ENCODE measurements at regions not wholly inside any gene's neighbourhood (a gene's known extent, or its start where the extent isn't known, plus 50 kb on each side); places are given as distances from the start of the nearest gene placed in this dataset.
A peak's percentile ranks its signal among the peaks of the same experiment; 100 is the strongest.
"Not testable (repeated sequence)": the region's sequence is repeated elsewhere in the genome, so short reads cannot be mapped to it uniquely, and the experiment has no call there.

DNA sequence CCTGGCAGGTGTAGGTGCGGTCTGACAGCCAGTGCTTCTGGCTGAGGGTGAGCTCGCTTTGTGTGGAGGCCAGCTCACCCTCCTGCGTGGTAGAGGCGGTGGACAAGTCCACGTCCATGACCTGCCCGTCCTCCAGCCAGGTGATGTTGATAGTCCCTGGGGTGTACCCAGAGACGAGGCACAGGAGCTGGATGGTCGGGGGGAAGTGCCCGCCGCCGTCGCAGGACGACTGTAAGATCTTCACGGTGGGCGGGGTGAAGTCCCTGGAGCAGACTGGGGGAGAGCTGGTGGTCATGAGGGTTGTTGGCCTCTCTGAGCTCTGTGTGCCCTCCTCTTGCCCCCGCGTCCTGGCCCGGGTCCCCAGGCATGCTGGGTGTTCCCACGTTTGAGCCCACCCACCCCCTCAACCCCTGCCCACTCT lies 74.6 kb downstream of the TMEM121 start:
- Histone ChIP-seq H3K27me3 (no peaks in the 10 kb centered on the region), H4K20me1 (no peaks in the 10 kb centered on the region), H3K36me3 (no peaks in the 10 kb centered on the region), H3K4me1 (peaks cover 0 to 13% (median 7%) of the 10 kb centered on the region in 10 experiments; a peak in 12 of 20 replicates), H3K4me2 (no peak overlapping the region), H3K27ac (no peak overlapping the region), H3K9ac (no peak overlapping the region), H3K9me3 (replicated peaks in 1 of 11) (no peaks in the 10 kb centered on the region), H3K4me3 (no peak overlapping the region)
- no peak for TF ChIP-seq Cebpa-rat (IDR thresholded peaks at IDR 0.05)

GRCh38 chr14:105601360-105602242 lies 75.2 kb downstream of the TMEM121 start:
- no peaks in the 10 kb centered on the region for H3K36me3 ChIP-seq
- H3K27ac ChIP-seq: no peak overlapping the region
- TF ChIP-seq Cebpa-rat (IDR thresholded peaks at IDR 0.05): no peak
- no peaks in the 10 kb centered on the region for H4K20me1 ChIP-seq
- H3K4me2 ChIP-seq: no peak overlapping the region
- no peak overlapping the region for H3K4me3 ChIP-seq
- H3K4me1 ChIP-seq: peaks cover 0 to 13% (median 7%) of the 10 kb centered on the region in 10 experiments; a peak in 12 of 20 replicates
- no peak overlapping the region for H3K9ac ChIP-seq
- H3K27me3 ChIP-seq: no peaks in the 10 kb centered on the region
- H3K9me3 ChIP-seq (replicated peaks in 1 of 11): no peaks in the 10 kb centered on the region

DNA sequence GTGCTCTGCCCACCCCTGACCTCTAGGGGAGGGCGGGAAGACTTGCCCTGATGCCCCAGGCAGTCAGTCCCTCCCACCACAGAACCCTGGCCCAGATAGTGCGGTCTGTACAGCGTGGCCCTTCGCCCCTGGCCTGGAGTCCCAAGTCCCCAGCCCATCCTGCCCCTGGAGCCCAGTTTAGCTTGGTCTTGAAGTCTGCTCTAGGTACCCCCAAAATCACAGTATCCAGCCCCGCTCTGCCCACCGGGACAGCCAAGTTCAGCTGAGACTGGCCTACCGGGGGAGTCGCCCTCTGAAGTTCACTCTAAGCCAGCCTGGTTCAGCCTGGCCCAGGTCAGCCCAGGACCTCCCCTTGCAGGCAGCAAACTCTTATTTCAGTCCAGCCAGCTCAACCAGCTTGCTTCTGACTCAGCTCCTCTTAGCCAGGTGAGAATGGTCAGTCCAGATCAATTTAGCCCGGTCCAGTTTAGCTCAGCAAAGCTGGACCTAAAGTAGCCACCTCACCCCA lies 75.9 kb downstream of the TMEM121 start:
- Histone ChIP-seq H3K36me3 (no peaks in the 10 kb centered on the region), H3K4me2 (no peak overlapping the region), H3K27ac (no peak overlapping the region), H3K9me3 (replicated peaks in 1 of 11) (no peaks in the 10 kb centered on the region), H3K4me1 (peaks cover 0 to 13% (median 7%) of the 10 kb centered on the region in 10 experiments; a peak in 12 of 20 replicates), H4K20me1 (no peaks in the 10 kb centered on the region), H3K4me3 (no peak overlapping the region), H3K9ac (no peak overlapping the region), H3K27me3 (no peaks in the 10 kb centered on the region)
- TF ChIP-seq Cebpa-rat (IDR thresholded peaks at IDR 0.05): no peak

DNA sequence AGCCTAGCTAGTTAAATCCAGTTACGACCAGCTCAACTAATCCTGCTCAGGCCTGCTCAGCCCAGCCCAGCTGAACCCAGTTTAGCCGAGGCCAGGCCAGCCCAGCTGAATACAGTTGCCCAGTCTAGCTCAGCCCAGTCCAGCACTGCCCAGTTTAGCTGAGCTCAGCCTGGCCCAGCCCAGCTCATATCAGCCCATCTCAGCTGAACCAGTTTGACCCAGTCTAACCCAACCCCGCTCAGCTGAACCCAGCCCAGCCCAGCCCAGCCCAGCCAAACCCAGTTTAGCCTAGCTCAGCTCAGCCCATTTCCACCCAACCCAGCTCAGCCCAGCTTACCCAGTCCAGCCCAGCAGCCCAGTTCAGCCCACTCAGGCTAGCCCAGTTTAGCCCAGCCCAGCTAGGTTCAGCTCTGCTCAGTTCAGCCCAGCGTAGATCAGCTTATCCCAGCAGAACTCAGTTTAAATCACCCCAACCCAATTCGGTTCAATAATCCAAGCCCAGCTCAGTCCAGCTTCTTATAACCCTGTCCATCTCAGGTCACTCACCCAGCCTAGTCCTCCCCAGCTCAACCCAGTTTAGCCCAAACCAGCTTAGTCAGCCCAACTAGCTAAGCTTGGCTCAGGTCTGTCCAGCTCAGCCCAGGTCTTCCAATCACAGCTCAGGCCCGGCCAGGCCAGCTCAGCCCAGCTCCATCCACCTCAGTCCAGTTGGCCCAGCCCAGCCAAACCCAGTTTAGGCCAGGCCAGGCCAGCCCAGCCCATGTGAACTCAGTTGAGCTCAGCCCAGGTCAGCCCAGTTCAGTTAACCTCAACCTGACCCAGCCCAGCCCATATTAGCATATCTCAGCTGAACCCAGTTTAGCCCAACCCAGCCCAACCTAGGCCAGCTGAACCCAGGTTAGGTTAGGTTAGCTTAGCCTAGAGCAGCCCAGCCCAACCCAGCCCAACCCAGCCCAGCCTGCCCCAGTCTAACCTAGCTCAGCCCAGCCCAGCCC lies 76.7 kb downstream of the TMEM121 start:
- Histone ChIP-seq H3K4me3 (no peak overlapping the region), H4K20me1 (no peaks in the 10 kb centered on the region), H3K4me1 (peaks cover 0 to 13% (median 7%) of the 10 kb centered on the region in 10 experiments; a peak in 12 of 20 replicates), H3K27me3 (no peaks in the 10 kb centered on the region), H3K4me2 (no peak overlapping the region), H3K36me3 (no peaks in the 10 kb centered on the region), H3K9me3 (replicated peaks in 1 of 11) (no peaks in the 10 kb centered on the region), H3K9ac (no peak overlapping the region), H3K27ac (no peak overlapping the region)
- TF ChIP-seq Cebpa-rat (IDR thresholded peaks at IDR 0.05): no peak

DNA sequence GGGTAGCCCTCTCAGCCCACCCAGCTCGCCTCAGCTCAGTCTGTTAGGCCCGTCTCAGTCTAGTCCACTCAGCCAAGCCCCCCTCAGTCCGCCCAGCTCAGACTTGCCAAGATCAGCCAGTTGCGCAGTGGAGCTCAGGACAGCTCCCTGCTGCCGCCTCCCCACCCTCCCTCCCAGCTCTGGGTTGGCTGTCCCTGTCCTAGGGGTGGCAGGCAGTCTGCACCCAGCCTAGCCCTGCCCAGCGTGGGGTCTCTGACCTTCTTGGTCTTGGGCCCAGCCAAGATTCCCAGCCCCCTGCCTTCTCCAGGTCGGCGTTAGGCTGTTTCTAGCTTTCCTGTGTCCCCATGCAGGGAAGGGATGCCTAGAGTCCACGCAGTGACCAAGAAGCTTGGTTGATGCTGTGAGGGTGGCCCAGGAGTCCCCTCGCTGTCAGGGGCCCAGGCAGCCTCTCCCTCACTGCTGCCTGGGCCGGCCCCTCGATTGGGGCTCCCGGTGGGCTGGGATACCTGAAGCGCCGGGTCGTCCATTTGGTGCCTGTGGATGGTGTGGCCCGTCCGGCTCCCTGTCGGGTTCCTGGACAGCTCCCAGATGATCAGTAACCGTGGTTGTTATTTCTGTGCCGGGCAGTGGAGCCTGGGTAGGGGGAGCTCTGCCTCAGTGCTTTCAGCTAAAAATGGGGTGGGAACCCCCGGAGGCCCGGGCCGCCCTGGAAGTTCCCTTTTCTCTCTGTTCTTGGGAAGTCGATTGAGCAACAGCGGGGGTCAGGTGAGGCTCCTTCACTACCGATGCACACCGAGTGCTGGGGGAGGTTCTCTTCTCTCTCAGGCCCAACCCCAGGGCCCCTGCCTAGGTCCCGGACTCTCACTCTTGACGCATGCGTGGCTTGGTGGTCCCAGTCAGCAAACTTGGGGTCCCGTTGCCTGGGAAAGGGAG lies 78.4 kb downstream of the TMEM121 start:
- H3K4me3 ChIP-seq; H3K9ac ChIP-seq; H3K27me3 ChIP-seq; H3K27ac ChIP-seq; H3K9me3 ChIP-seq (replicated peaks in 1 of 11); H3K36me3 ChIP-seq; H4K20me1 ChIP-seq: not testable (repeated sequence)
- H3K4me1 ChIP-seq: peaks cover 0 to 13% (median 7%) of the 10 kb centered on the region in 10 experiments; a peak in 12 of 20 replicates
- peak overlapping the region in 8 of 11 experiments; percentile 10 to 48 (median 38); a peak in 11 of 22 replicates for H3K4me2 ChIP-seq

DNA sequence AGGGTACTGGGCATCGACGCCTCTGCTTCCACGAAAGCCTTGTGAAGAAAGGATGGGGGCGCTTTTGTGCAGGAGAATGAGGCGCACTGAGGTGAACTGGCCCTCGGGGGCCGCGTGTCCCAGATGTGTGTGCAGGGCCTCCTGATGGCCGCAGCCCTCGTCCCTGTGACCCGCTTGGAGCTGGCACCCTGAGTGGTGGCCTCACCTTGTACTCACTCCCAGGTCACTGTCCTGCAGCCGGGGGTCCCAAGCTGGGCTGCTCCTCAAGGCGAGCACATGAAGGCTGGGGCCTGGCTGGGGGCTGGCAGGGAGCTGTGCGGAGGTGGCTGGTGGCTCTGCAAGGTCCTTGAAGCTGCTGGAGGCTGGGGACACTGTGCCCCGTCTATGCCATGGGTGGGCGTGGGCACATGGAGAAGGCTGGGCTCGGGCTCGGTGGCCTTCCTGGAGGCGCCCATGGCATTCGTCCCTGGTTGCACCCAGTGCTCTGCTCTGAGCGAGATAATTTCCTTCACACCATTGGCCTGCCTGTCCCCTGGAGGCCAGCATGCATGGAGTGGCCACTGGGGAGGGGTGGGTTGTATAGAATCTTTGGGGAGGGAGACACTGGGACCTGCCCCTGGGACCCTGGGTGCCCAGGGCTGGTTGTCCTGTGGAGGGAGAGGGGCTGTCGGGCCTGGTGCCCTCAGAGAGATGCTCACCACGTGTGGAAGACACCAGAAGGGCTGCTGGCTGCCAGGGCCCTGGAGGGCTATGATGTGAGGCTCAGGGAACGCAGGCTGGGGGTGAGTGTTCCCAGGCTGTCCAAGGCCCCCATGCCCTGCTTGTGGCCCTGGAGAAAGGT lies 79.3 kb downstream of the TMEM121 start:
- peaks cover 0 to 13% (median 7%) of the 10 kb centered on the region in 10 experiments; a peak in 12 of 20 replicates for H3K4me1 ChIP-seq

DNA sequence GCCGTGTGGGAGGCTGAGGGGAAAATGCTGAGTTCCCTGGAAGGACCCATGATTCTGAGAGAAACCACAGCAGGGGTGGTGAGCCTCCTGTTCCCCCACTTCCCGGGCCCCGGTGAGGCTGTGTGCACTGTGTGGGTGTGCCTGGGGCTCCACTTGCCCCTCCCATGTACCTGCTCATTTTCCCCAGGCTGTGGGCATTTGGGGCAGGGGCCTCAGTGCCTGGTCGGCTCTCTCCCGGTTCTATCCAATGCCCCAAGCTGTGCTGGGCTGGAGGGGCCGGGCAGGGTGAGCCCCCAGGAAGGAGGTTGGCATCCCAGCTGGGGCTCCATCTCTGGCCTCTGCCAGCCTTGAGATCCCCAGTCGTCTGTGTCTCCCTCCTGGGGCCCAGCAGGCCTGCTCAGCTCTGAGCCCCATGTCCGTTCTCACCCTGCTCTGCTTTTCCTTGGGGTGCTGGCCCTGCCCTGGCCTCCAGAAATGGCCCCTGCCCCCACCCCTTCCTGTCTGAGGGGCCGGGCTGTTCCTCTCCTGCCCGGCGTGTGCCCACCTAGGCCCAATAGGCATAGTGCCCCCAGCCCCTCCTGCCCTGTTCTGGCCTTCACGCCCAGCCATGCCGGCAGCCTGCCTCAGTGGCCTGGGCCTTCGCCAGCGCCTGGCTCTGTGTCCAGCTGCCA lies 80.1 kb downstream of the TMEM121 start:
- H4K20me1 ChIP-seq; H3K27me3 ChIP-seq; H3K27ac ChIP-seq; H3K36me3 ChIP-seq; H3K4me3 ChIP-seq; H3K9ac ChIP-seq; H3K9me3 ChIP-seq (replicated peaks in 1 of 11); H3K4me2 ChIP-seq: not testable (repeated sequence)
- peaks cover 0 to 13% (median 7%) of the 10 kb centered on the region in 10 experiments; a peak in 12 of 20 replicates for H3K4me1 ChIP-seq

More for the DNA sequence above, 79.3 kb downstream of the TMEM121 start:
- Histone ChIP-seq H3K9me3 (replicated peaks in 1 of 11) (no peaks in the 10 kb centered on the region), H3K9ac (no peak overlapping the region), H3K36me3 (no peaks in the 10 kb centered on the region), H3K4me2 (peak overlapping the region in 7 of 11 experiments; percentile 13 to 48 (median 38); a peak in 11 of 22 replicates), H3K27ac (no peak overlapping the region), H4K20me1 (no peaks in the 10 kb centered on the region), H3K4me3 (no peak overlapping the region), H3K27me3 (no peaks in the 10 kb centered on the region)
- no peak for TF ChIP-seq Cebpa-rat (IDR thresholded peaks at IDR 0.05)

DNA sequence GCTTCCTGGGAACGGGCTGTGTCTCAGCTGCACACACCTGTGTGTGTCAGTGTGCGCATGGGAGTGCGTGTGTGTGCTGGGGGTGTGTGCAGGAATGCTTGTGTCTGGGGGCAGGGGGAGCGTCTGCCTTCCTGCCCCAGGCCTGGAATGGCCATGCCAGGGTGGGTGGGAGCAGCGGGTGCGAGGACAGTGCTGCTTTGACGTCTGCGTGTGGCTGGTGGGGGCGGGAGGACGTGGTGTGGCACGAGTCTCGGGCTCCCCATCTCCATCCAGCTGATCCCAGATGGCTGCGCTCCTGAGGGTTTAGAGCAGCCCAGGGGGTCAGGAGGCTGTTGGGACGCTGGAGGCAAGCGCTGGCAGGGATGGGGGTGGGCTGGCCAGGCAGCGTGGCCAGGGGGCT lies 80.6 kb downstream of the TMEM121 start:
- H3K27ac ChIP-seq; H4K20me1 ChIP-seq; H3K4me2 ChIP-seq; H3K36me3 ChIP-seq; H3K27me3 ChIP-seq; H3K9ac ChIP-seq; H3K9me3 ChIP-seq (replicated peaks in 1 of 11); H3K4me3 ChIP-seq: not testable (repeated sequence)
- peaks cover 0 to 13% (median 7%) of the 10 kb centered on the region in 10 experiments; a peak in 12 of 20 replicates for H3K4me1 ChIP-seq

GRCh38 chr14:105614987-105615386 lies 88.6 kb downstream of the TMEM121 start:
- H3K27ac ChIP-seq, H3K36me3 ChIP-seq, H3K9ac ChIP-seq, H3K27me3 ChIP-seq, H3K4me1 ChIP-seq, H4K20me1 ChIP-seq, H3K4me2 ChIP-seq, H3K4me3 ChIP-seq: not testable (repeated sequence)
- peaks cover 0 to 10% (median 4%) of the 10 kb centered on the region in 11 experiments; a peak in 5 of 22 replicates for H3K9me3 ChIP-seq (replicated peaks in 1 of 11)

DNA sequence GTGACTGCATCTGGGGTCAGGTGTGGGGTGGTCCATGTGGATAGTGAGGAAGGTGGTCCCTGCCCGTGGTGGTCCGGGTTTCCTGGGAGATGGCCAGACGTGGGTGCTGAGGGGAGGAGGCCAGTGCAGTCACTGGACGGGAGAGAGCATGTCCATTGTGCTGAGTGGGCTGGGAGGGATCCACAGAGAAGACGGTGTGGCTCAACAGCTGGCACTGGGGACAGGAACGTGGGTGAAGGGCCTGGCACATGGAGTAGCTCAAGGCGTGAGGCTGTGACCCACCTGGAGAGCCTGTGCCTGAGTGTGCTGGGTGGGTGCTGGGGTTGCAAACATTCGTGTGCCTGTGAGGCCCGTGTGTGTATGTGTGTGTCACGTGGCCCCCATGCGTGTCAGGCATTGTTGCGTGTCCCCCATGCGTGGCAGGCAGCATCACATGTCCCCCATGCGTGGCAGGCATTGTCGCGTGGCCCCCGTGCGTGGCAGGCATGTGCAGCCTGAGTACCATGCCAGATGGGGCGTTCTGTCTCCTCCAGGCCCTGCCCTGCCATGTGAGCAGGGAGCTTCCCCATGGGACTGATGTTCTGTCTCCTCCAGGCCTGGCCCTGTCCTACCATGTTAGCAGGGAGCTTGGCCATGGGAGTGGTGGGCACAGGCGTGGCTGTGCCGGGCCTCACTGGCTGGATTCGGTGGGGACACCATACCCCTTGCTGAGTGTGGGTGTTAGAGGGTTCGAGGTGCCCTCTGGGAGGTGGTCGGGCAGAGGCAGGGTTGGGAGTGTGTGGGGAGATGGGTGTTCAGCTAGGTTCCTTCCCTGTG lies 89.8 kb downstream of the TMEM121 start:
- not testable (repeated sequence) for H4K20me1 ChIP-seq, H3K36me3 ChIP-seq, H3K4me3 ChIP-seq, H3K4me1 ChIP-seq, H3K4me2 ChIP-seq, H3K9ac ChIP-seq, H3K27ac ChIP-seq, H3K27me3 ChIP-seq
- H3K9me3 ChIP-seq (replicated peaks in 1 of 11): peaks cover 0 to 10% (median 4%) of the 10 kb centered on the region in 11 experiments; a peak in 5 of 22 replicates

Data from BLaER1 treated with 17β-estradiol and CSF1 and Interleukin-3, amounts not matched to agents 10 nM and 100 nM (cell line).